OCI-LY7 (cell line): ENCODE measurements at regions not wholly inside any gene's neighbourhood (a gene's known extent, or its start where the extent isn't known, plus 50 kb on each side); places are given as distances from the start of the nearest gene placed in this dataset.

Source experiments
- CTCF ChIP-seq: fragments of 200-600 bp; sonication (generic); conservative IDR thresholded peaks from 2 replicates; pipeline ENCODE4 v1.5.1; 2014; ENCODE audit warnings: mild to moderate bottlenecking, antibody characterized with exemption, low read length, moderate library complexity, mixed read lengths
- EZH2phosphoT487 ChIP-seq: fragments of 200-600 bp; sonication (generic); IDR thresholded peaks from 2 replicates; pipeline ENCODE4 v1.6.1; 2018; ENCODE audit warnings: low read depth, borderline replicate concordance, mild to moderate bottlenecking, mixed run types, antibody characterized with exemption, low read length, moderate library complexity, mixed read lengths

DNA sequence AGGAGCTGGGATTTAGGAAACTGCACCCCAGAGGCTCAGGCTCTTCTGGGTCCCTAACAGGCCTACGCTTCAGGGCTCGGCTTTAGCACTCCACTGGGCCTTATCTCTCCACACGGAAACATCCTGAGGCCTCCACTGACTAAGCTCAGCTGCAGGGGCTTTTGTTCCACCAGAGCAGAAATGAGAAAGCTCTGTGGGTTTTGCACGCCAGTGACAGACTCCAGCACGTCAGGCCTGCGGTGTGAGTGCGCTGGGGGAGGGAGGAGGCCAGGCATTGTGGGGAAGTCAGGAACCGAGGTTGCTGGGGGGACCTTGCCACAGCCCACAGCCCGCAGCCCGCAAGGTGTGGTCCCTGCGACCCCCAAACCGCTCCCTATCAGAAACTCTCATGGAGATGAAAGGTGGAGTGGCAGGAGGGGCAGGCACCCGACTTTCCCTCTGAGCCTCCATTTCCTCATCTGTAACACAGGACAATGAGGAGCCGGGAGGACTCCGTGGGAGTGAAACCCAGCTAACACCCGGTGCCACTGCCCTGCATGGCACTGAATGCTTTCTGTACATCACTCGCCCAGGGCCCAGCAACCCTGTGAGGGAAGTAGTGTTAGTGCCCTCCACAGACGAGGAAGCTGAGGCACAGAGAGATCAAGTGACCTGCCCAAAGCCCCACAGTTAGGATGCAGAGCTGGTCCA is 106.5 kb downstream of the TPRA1 start:
- TF ChIP-seq CTCF (no peak), EZH2phosphoT487 (no peak)
